Fibroblast of lung (primary cell): ENCODE measurements at regions not wholly inside any gene's neighbourhood (a gene's known extent, or its start where the extent isn't known, plus 50 kb on each side); places are given as distances from the start of the nearest gene placed in this dataset.
A peak's percentile ranks its signal among the peaks of the same experiment; 100 is the strongest.

Experiments used
- DNase-seq, 2 donors: peaks; one replicate each; pipeline versions ENCODE4 v3.0.0 to v3.0.0-alpha.2; 2010; ENCODE audit warnings: low read depth in 2 of 2
- H2AFZ ChIP-seq: 2 replicates; pipeline ENCODE4 v1.5.1; 2012; ENCODE audit warnings: low read length, control low read depth, inconsistent platforms
- H3K27ac ChIP-seq: 2 replicates; pipeline ENCODE4 v1.5.1; 2011; ENCODE audit warnings: low read length, control low read depth; ENCODE audit not compliant: insufficient read depth
- H3K27me3 ChIP-seq: 2 replicates; pipeline ENCODE4 v1.5.1; 2011; ENCODE audit warnings: mild to moderate bottlenecking, low read length; ENCODE audit not compliant: control insufficient read depth, insufficient read depth
- H3K36me3 ChIP-seq: 2 replicates; pipeline ENCODE4 v1.5.1; 2011; ENCODE audit warnings: low read length; ENCODE audit not compliant: control insufficient read depth, insufficient read depth
- H3K4me1 ChIP-seq: 2 replicates; pipeline ENCODE4 v1.5.1; 2011; ENCODE audit warnings: low read length; ENCODE audit not compliant: control insufficient read depth, insufficient read depth; ENCODE audit errors: extremely low read depth
- H3K4me2 ChIP-seq: 2 replicates; pipeline ENCODE4 v1.5.1; 2011; ENCODE audit warnings: low read length, control low read depth; ENCODE audit not compliant: insufficient read depth; ENCODE audit errors: extremely low read depth
- H3K4me3 ChIP-seq, 4 experiments: fragments of 200-600 bp in 1 of 4; sonication (generic) in 1 of 4; replicated peaks in 1 of 4; 2 replicates each; pipeline ENCODE4 v1.5.1; 2011 to 2016; ENCODE audit warnings: low read length in 4 of 4, low read depth in 3 of 4, mild to moderate bottlenecking in 3 of 4, control low read depth in 2 of 4, inconsistent platforms in 1 of 4, mixed read lengths in 1 of 4; ENCODE audit not compliant: insufficient read depth in 1 of 4; ENCODE audit errors: control extremely low read depth in 1 of 4
- H3K79me2 ChIP-seq: 2 replicates; pipeline ENCODE4 v1.5.1; 2012; ENCODE audit warnings: mild to moderate bottlenecking, low read length, inconsistent platforms; ENCODE audit not compliant: control insufficient read depth, insufficient read depth
- H3K9ac ChIP-seq: 2 replicates; pipeline ENCODE4 v1.5.1; 2011; ENCODE audit warnings: mild to moderate bottlenecking, low read length, control low read depth; ENCODE audit not compliant: insufficient read depth
- H3K9me3 ChIP-seq: 2 replicates; pipeline ENCODE4 v1.5.1; 2012; ENCODE audit warnings: low read depth, low read length; ENCODE audit not compliant: control insufficient read depth, insufficient read depth
- H4K20me1 ChIP-seq: 2 replicates; pipeline ENCODE4 v1.5.1; 2011; ENCODE audit warnings: low read length; ENCODE audit not compliant: control insufficient read depth, insufficient read depth; ENCODE audit errors: extremely low read depth
- CTCF ChIP-seq, 2 donors: IDR thresholded peaks in 1 of 2; conservative IDR thresholded peaks in 1 of 2; 1 replicate in 1 of 2; 2 replicates in 1 of 2; pipeline ENCODE4 v1.5.1; 2011 to 2012; ENCODE audit warnings: low read length in 2 of 2, control low read depth in 1 of 2, inconsistent platforms in 1 of 2, low read depth in 1 of 2, mild to moderate bottlenecking in 1 of 2
- EZH2 ChIP-seq: IDR thresholded peaks from 2 replicates; pipeline ENCODE4 v1.5.1; 2012; ENCODE audit warnings: low read length, control low read depth, mild to moderate bottlenecking; ENCODE audit errors: missing control alignments

GRCh38 chr15:81502439-81502838, 128.4 kb upstream of the TMC3 start:
- Histone ChIP-seq H3K9me3 (no peaks in the 10 kb centered on the region), H3K4me3 (no peak overlapping the region), H4K20me1 (no peaks in the 10 kb centered on the region), H3K27ac (no peak overlapping the region), H3K79me2 (no peaks in the 10 kb centered on the region), H3K36me3 (no peaks in the 10 kb centered on the region), H2AFZ (no peak overlapping the region), H3K27me3 (no peaks in the 10 kb centered on the region), H3K4me1 (peaks cover 4% of the 10 kb centered on the region), H3K4me2 (no peak overlapping the region), H3K9ac (no peak overlapping the region)
- TF ChIP-seq EZH2 (no peak), CTCF (conservative IDR thresholded peaks at IDR 0.05 in 1 of 2, IDR thresholded peaks at IDR 0.05 in 1 of 2; ENCODE audit: low read depth in 1 of 2, low read length in 2 of 2) (no peak)
- DNase-seq: peak in 1 of 2 donors; percentile 17

GRCh38 chr15:81500081-81500480, 126.1 kb upstream of the TMC3 start:
- no peak overlapping the region for H3K27ac ChIP-seq
- no peaks in the 10 kb centered on the region for H3K36me3 ChIP-seq
- TF ChIP-seq CTCF (conservative IDR thresholded peaks at IDR 0.05 in 1 of 2, IDR thresholded peaks at IDR 0.05 in 1 of 2; ENCODE audit: low read depth in 1 of 2, low read length in 2 of 2): no peak
- no peak for TF ChIP-seq EZH2
- no peak overlapping the region for H3K9ac ChIP-seq
- H2AFZ ChIP-seq: no peak overlapping the region
- H3K4me1 ChIP-seq: peaks cover 4% of the 10 kb centered on the region
- no peak overlapping the region for H3K4me3 ChIP-seq
- no peaks in the 10 kb centered on the region for H3K79me2 ChIP-seq
- DNase-seq: no peak
- H3K9me3 ChIP-seq: no peaks in the 10 kb centered on the region
- H4K20me1 ChIP-seq: no peaks in the 10 kb centered on the region
- H3K27me3 ChIP-seq: no peaks in the 10 kb centered on the region
- no peak overlapping the region for H3K4me2 ChIP-seq

GRCh38 chr15:81498294-81498693, 124.3 kb upstream of the TMC3 start:
- Histone ChIP-seq H3K27me3 (no peaks in the 10 kb centered on the region), H3K4me2 (no peak overlapping the region), H4K20me1 (no peaks in the 10 kb centered on the region), H3K9me3 (no peaks in the 10 kb centered on the region), H3K4me1 (no peaks in the 10 kb centered on the region), H2AFZ (no peak overlapping the region), H3K9ac (no peak overlapping the region), H3K27ac (no peak overlapping the region), H3K36me3 (no peaks in the 10 kb centered on the region), H3K79me2 (no peaks in the 10 kb centered on the region), H3K4me3 (no peak overlapping the region)
- DNase-seq: no peak
- TF ChIP-seq CTCF (conservative IDR thresholded peaks at IDR 0.05 in 1 of 2, IDR thresholded peaks at IDR 0.05 in 1 of 2; ENCODE audit: low read depth in 1 of 2, low read length in 2 of 2) (no peak), EZH2 (no peak)
